Activated CD8-positive, alpha-beta memory T cell treated with anti-CD3 and anti-CD28 coated beads for 1 hour (primary cell): ENCODE measurements at regions not wholly inside any gene's neighbourhood (a gene's known extent, or its start where the extent isn't known, plus 50 kb on each side); places are given as distances from the start of the nearest gene placed in this dataset.

Experiments used
- DNase-seq, 2 donors: peaks; one replicate each; pipeline ENCODE4 v3.0.0-alpha.2; 2020; ENCODE audit warnings: low read depth in 1 of 2; ENCODE audit errors: extremely low read depth in 1 of 2

DNA sequence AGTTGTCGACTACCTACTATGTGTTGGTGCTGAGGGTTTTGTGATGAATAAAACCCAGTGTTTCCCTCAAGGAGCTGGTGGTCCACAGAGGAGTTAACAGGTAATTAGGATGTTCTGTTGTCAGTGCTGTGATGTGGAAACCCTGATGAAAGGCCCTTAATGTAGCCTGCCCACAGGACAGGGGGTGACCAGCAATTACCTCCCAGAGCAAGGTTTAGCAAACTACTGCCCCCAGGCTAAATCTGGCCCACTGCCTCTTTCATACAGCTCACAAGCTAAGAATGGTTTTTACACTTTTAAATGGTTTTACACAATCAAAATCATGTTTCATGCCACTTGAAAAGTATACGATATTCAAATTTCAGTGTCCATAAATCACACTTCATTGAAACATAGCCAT, 536.2 kb downstream of the MIAT start:
- DNase-seq, result no peak

DNA sequence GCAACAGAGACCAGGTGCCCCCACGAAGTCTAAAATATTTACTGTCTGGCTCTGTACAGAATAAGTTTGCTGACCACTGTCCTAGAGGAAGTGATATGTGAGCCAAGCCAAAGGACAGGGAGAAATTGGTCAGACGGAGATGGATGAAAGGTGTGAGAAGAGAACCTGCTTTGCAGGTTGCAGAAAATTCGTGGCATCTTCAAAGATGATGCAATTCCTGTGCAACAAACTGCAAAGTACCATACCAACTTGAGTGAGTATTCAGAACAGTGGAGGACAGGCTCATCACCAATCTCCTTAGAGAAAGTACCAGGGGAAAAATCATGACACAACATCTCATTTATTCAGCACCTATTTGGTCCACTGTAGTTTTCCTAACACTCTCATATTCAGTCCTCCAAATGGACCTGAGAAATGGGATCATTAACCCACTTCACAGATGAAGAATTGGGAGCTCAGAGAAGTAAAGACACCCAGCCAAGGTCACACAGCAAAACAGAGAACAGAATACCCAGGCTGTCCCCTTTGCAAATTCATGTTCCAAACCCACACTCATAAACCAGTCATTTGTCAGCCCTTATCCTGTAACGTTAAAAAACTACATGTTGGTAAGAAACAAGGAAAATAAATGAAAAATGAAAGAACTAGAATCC, 536.8 kb downstream of the MIAT start:
- DNase-seq, result no peak

DNA sequence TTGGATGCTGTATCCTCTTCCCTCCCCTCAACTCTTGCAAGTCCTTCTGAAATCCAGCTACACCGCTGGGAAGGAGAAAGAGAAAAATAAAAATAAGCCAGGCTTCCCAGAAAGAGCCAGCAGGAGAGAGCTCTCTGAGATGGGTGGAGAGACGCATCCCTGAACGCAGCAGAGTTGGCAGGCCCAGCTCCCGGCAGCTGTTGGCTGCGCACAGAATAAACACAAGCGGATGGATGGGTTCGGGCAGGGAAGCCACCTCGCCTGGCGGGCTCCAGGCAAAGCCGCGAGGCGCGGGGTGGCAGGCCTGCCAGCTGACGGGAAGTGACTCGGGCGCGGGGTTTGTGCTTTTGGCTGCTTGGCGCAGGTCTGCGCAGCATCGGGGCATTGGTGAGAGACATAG, 537.7 kb downstream of the MIAT start:
- DNase-seq, result no peak

DNA sequence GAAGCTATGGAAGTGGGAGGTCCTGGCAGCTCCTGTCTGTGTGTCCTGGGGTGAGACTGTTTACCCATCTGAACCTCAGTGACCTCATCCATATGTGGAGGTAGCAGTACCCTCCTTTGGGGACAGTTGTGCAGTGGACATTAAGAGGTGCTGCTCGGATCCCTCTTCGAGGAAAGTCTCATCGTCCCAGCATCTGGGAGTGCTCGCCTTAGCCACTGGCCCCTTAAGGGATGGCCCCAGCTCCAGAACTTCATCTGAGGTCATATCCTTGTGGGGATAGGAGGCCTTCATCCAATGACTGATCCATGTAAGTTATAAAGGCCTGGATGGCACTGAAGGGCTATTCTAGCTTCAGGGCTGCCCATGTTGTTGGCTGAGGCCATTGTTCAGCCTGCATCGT, 538.1 kb downstream of the MIAT start:
- no peak for DNase-seq

DNA sequence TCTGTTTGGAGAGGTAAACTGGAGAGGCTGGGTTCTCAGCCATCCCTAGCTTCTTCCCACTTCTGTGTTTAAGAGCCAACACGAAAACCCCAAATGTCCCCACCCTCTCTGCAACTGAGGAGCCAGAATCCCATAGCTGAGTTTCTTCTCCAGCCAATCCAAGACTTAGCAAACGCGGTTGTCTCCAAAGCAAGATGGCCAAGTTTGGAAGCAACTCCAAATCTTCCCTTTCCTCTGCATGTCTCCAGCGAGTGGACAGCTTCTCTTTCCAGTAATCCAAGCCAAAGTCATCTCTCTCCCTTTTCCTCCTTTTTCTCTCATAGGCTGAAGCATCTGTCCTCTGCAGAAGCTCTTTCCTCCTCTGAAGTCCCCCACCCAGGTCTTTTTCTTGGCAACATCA, 539.2 kb downstream of the MIAT start:
- no peak for DNase-seq

DNA sequence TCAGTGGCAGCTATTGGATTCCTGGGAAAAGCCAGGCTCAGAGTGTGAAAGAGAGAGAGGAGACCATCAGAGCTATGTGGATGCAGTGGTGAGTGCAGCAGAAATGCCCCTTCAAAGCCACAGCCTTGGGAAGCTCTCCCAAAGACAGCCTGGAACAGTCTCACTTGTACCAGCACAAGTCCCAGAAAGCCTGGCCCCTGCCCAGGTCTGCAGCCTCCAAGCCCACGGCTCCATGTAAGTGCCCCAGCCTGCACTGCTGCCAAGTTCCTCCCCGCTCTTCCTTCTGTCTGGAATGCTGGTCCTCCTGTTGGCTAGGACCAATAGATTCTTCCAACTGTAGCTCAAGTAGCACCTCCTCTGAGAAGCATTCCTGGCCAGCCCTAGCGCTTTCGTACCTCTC, 539.7 kb downstream of the MIAT start:
- DNase-seq, result no peak

DNA sequence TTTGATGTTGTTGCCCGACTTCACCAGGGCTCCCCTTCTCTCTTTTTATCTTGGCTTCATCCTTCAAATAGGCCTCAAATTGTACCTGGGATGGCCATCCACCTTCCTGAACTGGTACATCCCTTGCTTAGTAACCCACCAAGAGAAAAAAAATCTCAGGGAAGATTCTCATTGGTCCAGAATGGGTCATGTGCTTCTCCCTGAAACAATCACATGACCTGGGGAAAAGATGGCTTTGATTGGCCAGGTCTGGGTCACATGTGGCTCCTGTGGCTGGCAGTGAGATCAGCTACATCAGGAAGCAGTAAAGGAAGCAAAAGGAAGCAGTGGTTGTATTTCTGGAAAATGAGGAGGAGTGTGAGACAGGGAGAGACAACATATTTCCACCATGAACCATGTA, 540.2 kb downstream of the MIAT start:
- DNase-seq, result no peak

DNA sequence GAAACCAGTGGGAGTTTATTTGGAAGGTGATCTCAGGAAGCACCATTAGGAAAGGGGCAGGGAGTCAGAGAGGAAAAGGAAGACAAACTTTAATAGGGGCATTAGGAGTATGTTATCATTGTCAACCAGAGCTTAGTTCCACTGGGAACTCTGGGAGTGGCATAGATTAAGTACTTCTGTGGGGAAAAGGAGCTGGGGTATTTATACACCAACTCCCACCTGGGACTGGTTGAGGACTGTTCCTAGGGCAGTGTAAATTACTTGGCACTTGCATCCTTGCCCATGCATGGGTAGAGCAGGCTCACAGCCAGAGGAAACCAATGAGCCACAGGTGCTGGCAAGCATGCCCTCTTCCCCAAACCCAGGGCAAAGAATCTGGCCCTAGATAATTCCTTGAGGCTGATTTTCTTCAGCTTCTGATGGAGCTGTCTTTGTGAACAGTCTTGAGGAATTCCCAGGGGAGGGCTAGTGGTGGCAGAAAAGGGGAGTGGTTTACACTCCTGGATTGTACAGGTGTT, 541.2 kb downstream of the MIAT start:
- DNase-seq, result no peak

DNA sequence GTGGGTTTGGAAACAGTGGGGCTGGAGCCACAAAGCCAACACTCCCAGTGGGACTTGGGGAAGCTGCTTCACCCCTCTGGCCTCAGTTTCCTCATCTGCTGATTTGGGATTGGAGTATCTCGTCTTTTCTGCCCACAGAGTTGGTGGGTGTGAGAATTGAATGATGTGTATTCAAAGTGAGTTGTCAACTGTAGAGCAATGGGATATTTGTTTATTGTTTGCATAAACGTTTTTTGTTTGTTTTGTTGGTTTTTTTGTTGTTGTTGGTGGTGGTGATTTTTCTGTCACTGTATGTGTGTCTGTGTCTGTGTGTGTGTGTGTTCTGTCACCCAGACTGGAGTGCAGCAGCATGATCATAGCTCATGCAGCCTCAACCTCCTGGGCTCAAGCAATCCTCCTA, 542.0 kb downstream of the MIAT start:
- no peak for DNase-seq

DNA sequence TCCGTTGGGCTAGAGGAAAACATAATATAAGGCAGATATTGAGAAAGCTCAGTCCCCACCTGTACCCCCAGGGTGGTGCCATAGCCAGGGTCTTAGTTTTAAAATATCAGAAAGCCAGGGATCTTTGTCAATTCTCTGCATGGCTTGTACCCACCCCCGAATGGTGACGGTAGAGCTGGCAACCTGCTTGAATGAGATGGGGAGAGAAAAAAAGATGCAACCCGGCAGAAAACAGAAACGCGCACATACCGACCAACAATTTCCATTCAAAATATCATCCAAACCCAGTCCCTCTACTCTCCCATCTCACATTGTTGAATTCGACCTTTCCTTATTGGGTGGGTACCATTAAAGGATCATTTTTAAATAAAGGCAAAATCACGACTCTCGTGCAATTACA, 543.9 kb downstream of the MIAT start:
- no peak for DNase-seq

DNA sequence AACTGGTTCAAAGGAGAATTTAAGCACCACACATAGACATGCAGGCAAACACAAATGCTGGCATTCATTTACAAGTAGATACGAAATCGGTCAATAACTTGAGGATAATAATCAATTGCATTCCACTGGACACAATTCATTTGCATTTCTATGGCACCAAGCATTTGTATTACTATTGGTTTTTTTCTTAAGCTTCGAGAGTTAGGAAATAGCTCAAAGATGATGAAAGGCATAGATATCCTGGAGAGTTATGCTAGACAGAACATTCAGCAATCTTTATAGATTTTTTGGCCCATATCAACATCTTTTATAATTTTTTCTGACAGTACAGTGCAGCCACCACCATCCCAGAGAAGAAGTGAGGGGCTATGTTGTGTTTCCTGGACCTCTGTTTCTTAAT, 544.4 kb downstream of the MIAT start:
- DNase-seq, result no peak

DNA sequence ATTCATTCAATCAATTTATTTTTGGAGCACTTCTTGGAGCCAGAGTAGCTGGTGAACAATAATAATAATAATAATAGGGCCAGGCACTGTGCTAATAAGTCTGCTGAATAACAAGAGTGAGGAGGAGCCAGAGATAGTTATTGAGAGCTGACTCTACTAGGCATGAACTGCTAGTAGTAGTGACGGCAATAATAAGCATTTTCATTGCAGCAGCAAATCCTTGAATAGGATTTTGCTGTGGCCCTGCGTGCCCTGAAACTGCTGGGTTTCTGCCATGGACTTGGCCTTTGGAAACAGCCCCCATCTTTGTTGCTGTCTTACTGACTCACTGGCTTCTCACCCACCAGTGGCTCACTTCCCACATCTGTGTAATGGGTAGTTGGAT, 545.9 kb downstream of the MIAT start:
- DNase-seq, result no peak

DNA sequence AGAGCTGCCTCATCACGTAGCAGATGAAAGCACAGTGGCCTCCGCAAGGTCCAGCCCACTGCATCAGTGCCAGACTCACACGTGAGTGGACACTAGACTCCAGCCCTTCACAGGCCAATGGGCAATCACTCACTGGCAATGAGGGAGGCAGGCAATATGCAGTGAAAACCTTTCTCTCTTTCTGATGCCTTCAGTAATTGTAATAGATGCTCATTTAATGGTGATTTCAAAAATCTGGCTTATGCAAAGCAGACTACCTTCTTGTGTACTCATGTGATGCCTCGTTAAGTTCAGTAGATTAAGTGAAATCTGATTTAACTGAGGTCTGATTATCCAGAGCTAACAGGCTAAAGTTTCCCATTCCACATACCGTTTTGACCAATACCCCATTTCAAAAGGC, 546.9 kb downstream of the MIAT start:
- no peak for DNase-seq

DNA sequence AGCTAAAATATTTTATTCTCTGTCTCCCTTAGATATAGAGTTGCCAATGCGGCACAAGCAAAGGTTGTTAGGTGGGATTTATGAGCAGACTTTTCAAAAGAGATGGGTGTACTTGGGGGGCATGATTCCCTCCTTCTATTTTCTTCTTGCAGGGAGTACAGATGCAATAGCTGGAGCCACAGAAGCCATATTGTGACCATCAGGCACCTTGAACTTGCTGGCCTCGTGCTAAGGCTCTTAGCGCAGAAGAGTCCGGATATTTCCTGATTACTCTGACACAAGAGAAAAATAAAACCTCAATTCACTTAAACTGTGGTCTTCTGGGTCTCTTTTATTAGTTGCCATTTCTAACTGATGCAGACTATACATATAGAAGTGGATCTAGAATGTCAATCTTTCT, 547.4 kb downstream of the MIAT start:
- no peak for DNase-seq

DNA sequence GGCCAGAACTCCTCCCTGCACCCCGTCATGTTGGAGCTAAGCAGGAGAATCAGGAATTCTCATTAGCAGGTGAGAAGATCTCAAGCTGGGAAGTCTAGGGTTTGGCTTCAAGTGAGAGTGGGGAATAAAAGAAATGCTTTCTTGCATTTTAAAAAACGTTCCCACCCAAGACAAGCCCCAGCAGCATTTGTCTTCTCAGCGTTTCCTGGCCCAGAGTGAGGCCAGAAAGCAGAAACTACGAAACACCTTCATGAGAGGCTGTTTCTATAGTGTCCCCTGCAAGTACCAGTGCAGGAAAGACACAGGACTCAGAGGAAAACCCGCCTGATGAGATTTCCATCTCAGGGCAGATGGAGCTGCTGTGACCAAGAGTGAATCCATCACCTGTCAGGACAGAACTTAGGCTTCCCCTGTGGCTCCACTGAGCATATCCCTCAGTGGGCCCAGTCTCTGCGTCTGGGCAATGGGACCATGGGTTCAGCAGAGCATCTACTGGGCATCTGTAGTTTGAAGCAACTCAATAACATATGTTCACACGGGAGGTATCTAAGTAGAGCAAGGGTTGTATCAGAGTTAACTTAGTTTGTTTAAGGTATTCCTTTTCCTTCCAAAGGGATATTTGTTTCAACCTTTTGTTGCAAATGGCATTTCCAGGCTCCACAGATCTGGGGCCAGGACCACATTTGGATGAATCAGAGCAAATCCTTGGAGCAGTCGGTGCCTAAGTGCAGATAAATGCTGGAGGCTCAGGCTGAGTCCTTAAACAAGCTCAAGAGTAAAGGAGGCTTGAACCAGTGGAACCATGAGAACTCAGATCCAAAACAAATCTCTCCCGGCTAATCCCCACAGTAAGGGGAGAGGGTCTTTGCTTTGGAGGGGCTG, 548.3 kb downstream of the MIAT start:
- DNase-seq, result no peak

DNA sequence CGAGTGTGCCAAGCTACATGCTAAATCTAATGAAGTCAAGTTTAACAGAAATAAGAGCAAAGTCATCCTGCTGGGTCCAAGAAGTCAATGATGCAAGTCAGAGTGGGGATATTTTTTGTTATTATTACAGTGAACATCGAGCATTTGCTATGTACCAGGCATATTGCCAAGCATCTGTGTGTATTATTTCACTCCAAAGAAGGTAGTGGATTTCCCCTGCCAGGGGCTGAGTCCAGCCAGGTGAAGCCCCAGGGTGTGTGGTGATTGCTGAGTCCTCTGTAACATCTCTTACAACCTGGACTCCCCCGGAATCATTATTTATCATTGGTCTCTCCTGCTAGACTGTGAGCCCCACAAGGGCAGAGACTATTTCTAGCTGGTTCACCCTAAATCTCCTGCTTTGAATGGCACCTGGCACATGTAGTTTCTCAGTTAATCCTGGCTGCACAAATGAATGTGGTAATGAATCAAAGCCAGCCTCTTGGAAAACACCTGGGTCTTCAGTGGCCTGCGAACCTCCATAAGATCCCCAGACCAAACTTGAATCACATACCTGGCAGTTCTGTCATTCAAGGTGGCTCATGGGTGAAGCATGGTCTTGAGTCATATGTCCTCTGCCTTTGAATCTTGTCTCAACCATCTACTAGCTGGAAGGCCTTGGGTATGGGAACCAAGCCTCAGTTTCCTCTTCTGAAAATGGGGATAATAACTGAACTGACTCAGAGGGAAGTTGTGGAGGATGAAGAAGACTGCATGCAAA, 549.2 kb downstream of the MIAT start:
- DNase-seq, result no peak

DNA sequence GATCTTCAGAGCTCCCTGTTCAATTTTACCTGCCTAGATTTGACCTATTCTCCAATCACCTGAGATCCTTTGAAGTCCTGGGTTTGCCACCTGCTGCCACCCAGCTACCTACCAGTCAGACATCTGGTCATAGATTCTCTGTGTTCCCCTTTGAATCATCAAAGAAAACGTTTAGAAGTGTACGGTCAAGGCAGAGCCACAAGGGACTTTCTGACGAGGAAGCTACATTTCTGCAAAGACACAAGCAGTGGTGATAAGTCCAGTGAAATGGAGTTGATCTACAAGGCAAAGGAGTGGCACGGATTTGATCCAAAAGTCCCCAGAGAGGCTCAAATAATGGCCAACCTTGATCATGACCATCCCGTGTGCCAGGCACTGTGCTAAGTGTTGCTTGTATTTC, 549.9 kb downstream of the MIAT start:
- no peak for DNase-seq

DNA sequence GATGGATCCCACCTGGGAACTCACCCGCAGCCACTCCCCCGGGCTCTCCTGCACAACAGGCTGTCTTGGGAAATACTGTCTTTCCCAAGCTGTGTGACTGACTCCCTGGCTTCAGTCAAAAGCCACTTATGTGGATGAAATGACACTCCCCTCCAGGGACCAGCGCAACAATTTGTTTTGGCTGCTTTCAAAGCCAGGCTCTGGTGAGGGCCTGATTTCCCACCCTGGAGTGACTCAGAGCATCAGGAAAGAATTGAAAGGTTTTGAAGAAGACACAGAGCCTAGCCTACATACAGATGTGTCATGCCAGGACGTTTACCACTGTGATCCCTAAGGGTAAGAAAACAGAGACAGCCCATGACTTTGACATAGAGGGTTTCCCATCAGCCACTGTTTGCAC, 550.5 kb downstream of the MIAT start:
- DNase-seq, result no peak

DNA sequence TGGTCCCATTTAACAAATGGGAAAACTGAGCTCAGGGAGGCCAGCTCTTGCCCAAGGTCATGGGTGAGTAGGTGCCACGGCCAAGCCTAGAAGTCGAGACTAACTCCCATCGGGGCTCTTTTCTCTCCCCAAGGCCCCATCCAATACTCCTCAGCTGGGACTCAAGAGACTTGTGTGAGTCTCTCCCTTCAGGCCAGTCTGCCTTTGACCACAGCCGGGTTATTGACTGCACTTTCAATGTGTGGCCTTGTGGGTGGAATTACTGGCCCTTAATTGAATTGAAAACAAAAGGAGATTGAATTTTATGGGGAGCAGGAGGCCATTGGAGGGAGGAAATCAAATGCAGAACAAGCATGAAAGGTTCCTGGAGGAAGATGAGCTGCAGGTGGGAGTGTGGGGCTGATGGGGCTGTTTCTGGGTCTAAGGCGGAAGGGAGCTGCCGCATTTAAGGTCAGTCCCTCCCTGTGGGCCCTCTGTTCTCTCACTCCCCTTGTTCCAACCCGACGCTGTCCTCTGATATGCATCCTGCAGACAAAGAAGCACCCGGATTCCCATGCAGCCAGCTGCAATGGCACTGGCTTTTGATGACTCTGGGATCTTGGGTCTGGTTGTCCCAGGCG, 552.8 kb downstream of the MIAT start:
- DNase-seq, result no peak

DNA sequence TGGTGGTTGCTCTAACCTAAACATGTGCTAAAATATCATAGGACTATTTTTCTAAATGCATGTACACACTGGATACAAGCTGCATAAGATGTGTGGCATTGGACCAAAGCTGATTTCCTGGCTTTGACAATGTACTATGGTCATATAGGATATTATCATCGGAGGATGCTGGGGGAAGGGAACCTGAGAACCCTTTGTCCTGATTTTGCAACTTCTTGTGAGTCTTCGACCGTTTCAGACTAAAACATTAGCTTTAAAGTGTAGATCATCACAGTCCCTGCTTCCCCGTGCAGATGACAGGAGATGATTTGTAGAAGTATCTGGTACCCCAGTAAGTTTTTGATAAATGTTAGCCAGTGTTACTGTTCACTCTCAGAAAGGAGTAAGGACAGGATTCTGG, 554.7 kb downstream of the MIAT start:
- no peak for DNase-seq

DNA sequence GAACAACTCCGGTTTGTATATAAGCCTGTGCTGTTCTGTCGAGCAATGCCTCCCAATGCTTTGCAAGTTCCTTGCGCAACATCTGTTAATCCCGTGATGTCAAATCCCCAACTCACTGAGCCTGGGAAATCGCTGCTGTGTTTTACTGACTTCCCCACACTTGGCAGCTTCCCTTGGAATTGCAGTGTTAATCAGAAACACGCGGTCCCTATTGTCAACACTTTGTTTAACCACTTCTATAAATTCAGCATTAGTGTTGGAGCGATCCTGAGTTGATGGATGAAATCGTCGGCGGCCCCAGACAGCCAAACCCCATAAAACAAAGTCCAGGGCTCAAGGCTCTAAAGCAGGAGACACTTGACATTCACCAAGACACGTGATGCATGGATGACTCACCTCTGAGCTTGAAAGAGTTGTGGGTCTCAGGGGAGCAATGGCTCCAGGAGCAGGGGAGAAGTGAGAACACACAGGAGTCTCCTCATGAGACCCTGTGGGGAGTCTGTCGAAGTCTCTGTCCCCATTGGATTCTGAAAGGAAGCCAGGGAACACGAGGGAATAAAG, 555.3 kb downstream of the MIAT start:
- DNase-seq, result no peak
